Activated CD4-positive, alpha-beta T cell treated with anti-CD3 and anti-CD28 coated beads, Interleukin-2, amount 50 U/mL, for 1 hour (primary cell): ENCODE measurements at regions not wholly inside any gene's neighbourhood (a gene's known extent, or its start where the extent isn't known, plus 50 kb on each side); places are given as distances from the start of the nearest gene placed in this dataset.

Experiments
- DNase-seq: peaks from one replicate; pipeline ENCODE4 v3.0.0-alpha.2; 2020

DNA sequence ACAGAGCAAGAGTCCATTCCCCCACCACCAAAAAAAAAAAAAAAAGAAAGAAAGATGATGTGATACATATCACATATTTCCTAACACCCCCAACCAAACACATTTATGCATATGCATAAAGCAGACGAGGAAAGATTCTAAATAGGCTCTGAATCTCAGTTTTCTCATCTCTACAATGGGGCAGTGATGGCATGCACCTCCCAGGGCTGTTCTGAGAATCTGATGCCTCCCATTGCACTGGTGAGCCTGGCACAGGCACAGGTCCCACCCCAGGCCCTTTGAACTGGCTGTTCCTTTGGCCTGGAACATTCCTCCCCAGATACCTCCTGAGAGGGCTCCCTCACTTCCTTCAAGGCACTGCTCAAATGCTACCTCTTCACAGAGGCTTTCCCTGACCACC, 116.5 kb downstream of the C9orf50 start:
- no peak for DNase-seq

DNA sequence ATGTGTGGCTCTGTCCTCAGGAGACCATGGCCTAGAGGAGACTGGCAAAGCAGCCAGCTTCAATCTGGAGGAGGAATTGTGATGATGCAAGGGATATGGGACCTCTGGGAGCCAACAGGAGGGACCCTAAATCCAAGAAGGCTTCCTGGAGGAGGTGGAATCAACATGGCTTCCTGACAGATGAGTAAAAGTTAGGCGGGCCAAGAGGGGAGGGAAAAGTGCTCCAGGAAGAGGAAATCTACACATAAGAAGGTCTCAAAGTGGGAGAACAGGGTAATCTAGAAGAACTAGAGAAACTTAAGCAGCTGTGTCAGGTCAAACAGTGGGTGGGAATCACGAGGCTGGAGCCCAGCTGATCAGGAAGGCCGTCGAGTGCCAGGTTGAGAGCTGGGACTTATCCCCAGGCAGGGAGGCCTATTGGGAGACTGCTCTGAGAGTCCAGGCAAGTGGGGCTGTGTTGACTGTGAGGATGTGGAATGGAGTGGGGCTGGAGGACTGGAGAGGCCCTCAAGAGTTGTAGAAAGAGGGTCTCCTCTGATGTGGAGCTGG, 119.1 kb downstream of the C9orf50 start:
- no peak for DNase-seq

DNA sequence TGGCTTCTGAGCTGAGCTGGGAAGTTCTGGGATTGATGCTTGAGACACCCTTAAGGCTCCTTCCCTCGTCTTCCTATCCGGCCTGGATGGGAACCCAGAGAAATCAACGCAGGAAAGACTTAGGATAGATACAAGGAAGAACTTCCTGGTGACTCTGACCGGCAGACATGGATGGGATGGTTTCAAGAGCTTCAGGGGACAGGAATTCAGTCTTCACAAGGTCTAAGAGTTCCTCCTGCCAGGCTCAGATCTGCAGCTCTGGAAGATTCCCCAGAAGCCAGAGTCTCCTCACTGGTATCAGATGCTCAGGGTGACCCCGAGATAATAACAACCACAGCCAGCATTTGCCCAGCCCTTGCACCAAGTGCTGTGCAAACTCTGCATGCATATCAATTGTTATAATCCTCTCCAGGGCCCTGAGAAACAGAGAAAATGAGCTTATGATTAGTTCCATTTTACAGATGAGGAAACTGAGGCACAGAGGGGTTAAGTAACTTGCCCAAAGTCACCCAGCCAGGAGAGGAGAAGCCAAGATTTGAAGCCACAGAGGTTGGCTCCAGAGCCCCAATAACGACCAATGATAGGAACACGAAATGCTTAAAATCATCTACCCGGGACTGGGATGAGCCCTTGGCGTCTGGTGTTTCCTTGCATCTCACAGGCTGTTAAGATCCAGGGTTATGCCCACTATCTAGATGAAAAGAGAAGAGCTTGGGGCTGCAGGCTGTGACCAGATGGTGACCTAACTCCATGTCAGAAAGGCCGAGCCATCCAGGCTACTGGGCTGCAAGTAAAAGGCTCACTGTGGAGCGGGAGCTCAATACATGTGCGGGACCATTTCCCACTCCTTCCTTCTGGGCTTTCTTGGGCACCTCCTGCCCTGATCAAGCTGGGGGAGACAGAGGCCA, 119.8 kb downstream of the C9orf50 start:
- no peak for DNase-seq

DNA sequence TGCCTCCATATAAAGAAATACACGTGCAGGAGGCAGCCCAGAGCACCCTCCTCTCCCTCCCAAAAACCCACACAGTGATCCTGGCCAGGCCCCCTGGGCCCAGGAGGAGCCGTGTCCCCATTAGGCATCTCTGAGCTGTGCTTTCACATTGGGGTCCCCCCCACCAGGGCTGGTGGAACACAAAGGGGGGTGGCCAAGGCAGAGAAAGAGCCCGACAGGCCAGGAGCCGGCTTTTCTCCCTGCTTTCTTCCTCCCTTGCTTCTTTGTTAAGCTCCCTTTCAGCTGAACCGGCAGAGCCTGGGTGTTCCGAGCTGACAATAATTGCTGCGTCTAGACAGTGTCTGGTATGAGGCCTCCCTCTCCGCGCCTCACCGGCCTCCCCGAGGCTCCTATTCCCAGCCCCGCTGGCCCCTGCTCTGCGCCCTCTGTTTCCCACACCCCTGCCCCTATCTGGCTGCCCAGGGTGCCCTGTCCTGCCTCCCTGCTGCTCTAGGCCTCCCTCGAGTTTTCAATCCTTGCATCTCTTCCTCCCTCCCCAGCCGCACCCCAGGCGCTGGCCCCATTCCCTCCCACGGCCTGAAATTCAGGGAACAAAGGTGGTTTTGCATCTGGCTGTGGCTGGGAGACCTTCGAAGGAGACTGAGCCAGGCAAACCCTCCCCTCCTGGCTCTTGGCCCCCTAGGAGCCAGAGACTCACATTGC, 120.6 kb downstream of the C9orf50 start:
- DNase-seq: no peak

DNA sequence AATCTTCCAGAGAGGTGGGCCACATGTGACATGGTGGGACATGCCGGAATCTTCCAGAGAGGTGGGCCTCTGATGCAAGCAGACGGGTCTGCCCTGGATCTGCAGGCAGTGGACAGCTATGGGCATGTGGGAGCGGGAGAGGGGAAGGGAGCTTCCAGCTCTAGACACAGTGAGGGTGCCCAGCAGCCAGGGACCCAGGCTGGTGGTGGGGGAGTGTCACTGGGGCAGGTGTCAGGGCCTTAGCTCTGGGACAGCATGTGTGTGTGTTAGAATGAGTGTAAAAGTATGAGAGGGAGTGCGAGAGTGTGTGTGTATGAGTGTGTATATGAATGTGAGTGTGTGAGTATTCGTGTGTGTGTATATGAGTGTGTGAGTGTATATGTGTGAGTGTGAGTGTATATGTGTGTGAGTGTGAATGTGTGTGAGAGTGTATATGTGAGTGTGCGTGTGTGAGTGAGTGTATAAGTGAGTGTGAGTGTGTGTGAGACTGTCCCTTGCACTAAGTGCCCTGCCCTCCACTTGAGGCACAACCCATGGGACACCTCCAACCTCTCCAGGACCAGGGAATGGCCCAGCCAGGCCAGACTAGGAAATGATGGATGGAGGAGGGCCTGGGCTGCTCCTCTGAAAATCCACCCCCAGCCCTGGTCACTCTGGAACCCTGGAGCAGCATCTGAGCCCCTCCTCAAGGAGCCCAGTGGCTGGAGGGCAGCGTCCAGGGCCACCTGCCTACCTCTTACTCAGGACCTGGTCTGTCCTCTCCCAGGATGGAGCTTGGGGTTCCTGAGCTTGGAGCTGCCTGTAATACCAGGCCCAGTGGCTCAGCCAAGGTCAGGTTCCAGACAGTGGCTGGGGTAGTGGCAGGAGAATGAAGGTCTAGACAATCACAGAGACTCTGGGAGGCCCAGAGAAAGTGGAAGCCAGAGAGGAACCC, 122.2 kb downstream of the C9orf50 start:
- DNase-seq: no peak

DNA sequence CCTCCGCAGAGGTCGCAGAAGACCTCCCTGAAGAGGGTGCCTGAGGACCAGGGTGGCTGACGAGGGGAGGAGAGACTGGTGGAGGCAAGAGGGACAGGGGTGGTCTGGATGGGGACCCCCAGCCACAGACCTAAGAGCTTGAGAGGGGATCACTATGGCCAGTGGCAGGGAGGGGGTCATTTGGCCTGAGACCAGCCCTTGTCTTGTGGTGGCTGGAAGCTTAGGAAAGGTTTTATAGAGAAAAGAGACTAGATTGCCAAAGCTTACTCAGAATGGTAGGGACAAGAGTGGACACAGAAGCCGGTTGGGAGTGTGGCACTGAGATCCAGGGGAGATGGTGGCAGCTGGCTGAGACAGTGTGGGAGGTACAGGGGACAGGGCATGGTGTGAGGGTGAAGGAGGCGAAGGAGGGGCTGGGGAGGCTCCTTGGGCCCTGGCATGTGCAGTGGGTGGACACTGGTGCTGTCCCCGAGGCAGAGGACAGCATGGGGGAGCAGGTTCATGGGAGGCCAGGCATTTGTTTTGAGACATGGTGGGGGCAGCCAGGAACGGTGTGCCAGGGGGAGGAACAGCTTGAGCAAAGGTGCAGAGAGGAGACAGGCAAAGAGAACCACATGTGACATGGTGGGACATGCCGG, 123.0 kb downstream of the C9orf50 start:
- no peak for DNase-seq

DNA sequence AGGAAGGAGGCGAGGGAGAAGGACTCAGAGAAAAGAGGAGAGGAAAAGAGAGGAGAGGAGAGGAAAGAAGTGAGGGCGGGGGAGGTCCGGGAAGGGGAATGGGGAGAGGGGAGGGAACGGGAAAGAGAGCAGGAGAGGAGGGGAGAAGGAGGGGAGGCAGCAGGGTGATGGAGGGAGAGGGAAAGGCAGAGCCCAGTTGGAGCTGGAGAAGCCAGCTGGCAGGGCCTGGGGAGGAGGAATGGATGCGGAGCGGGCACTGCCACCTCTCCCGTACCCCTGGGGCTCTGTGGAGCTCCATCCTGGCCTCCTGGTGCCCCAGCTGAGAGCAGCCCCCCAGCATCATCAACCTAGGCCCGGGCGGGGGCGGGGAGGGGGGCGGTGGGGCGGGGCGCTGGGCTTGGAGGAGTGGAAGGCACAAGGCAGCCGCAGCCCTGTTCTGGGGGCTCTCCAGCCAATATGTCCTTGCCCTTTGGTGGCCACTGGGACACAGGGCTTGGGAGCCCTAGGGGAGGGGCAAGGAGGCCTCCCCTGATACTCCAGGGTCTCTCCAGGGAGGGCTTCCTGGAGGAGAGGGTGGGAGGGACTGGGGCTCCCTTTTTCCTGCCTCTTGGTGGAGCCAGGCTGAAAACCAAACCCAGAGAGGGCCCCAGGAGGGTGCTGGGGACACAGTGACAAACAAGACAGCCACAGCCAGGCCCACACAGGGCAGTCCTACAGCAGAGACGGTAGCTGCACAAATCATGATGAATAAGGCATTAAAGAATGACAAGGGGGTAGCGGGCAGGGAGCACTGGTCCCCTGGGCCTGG, 123.7 kb downstream of the C9orf50 start:
- no peak for DNase-seq

DNA sequence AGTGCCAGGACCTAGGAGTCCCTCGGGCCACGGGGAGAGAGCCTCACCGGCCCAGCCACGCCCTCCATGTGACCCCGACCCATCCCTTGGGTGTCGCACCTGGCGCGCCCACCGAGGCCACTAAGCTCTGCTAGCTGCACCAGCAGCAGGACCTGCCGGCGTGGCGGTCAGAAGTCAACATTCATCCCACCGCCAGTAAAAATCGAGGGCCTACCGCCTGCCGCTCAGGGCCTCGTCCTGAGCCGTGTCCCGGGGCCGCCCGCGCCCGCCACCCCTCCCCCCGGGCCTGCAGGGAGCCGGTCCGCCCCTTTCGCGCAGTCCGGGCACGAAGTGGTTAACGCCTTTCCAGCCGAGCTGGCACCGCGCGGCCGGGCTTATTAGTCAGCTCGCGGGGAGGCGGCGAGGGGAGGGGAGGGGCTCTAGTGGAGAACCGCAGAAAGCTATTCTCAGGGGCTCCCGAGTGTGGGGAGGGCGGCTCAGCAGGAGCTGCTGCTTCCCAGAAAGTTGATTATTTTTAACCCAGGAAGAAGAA, 124.4 kb downstream of the C9orf50 start:
- DNase-seq: peak; percentile 83

DNA sequence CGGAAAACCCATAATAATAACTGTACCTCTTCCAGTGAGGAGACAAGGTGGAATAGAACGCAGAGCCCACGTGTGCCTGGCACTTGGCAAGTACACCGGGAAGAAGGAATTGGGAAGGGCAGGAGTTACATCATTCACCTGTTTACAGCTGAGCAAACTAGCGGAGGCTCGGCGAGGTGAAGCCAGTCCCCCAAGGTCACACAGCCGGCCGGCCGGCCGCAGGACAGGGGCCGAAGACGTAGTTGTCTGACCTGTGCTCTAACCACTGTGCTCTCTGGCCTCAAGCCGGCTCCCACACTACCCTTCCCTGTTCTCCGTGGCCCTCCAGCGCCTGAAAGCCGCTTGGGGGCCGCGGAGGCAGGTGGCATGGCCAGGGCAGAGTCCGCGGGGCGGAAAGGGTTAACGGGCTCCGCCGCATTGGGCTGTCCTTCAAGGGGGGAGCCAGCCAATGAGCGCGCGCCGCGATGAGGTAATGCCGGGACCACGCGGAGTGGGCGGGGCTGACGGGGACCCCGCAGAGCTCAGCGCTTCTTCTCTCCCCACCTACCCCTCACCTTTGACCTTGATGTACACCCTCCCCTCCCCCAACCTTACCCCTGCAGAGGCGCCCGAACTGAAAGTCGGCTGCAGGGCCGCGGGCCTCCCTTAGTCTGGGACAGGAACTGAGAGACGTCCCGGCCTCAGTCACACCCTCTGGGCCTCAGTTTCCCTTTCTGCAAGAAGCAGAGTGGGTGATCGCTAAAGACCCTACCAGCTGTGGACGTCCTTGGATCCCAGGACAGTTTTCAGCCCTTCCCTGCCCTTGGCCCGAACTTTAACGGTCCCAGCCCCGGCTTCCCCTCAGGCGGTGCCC, 125.1 kb downstream of the C9orf50 start:
- peak; percentile 84 for DNase-seq

DNA sequence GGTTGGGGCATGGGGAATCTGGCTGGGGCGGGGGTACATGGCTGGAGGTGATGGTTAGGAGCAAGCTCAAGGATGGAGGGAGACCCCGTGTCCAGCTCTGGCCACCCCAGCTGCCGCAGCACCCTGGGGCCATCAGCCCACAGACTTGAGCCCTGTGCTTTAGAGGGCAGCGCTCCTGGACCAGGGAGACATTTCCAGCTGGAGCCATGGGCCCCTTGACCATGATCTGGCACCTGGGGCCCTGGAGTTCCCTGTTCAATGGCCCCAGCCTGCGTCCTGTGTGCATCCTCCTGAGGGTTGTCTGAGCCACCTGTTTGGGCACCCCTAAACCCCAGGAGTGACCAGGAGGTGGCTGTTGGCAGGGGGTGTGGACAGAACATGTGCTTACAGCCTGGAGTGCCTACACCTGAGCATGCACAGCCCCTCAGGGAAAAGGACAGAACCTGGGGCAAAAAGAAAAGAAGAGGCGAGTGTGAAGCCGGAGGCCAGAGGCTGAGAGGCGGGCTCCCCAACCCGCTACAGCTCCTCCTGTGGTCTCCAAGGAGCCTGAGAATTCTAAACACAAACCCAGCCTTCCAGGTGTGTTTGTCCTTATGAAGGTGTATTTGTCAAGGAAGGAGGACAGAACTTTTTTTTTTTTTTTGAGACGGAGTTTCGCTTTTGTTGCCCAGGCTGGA, 126.7 kb downstream of the C9orf50 start:
- DNase-seq: no peak

DNA sequence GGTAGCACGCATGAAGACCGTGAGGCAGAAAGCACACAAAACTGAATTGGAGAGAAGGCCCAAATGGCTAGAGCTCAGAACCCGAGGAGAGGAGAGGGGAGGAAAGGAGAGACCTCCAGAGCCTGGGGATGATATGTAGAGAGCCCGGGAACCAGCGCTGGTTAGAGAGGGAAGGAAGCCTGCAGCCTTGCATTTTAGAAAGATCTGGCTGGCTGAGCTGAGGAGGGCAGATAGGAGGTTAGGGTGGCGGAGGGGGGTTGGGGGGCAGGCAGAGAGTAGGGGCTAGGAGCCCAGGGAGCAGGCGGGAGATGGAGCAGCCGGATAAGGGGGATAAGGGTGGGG, 127.2 kb downstream of the C9orf50 start:
- DNase-seq: no peak

DNA sequence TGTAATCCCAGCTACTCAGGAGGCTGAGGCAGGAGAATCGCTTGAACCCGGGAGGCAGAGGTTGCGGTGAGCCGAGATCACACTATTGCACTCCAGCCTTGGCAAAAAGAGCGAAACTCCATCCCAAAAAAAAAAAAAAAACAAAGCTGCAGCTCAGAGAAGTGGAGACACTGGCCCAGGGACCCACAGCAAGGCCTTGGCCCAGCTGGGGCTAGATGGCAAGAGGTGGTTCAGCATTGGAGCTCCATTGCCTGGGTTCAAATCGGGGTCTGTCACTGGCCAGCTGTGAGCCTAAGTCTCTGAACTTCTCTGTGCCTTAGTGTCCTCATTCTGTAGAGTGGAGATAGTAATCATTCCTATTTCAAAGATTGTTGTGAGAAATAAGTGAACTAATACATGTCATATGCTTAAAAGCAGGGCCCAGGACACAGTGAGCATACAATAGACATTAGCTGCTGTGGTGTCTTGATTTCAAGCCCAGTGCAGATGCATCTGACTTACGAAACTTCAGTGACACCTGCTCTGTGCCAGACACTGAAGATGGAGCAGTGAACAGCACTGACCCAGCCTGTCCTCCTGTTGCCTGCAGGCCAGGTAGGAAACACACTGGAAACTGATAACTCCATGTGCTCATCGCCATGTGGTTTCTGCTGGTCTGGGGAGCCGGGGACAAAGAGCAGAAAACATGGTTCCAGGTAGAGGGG, 127.7 kb downstream of the C9orf50 start:
- DNase-seq: no peak

DNA sequence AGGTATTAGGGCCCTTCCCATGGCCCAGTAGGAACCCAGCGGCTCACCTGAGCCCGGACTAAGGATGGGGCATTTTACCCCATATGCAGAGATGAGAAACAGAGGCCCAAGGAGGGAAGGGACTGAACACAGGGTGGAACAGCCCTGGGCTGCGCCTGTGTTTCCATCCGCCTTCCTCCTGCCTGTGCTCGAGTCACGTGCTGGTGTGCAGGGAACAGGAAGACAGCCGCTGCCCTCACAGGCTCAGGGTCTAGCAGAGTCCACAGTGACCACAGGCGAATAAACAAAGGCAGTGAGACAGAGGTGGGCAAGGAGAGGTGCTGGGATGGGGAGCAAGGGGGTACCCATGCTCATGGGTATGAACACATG, 129.4 kb downstream of the C9orf50 start:
- DNase-seq: no peak

DNA sequence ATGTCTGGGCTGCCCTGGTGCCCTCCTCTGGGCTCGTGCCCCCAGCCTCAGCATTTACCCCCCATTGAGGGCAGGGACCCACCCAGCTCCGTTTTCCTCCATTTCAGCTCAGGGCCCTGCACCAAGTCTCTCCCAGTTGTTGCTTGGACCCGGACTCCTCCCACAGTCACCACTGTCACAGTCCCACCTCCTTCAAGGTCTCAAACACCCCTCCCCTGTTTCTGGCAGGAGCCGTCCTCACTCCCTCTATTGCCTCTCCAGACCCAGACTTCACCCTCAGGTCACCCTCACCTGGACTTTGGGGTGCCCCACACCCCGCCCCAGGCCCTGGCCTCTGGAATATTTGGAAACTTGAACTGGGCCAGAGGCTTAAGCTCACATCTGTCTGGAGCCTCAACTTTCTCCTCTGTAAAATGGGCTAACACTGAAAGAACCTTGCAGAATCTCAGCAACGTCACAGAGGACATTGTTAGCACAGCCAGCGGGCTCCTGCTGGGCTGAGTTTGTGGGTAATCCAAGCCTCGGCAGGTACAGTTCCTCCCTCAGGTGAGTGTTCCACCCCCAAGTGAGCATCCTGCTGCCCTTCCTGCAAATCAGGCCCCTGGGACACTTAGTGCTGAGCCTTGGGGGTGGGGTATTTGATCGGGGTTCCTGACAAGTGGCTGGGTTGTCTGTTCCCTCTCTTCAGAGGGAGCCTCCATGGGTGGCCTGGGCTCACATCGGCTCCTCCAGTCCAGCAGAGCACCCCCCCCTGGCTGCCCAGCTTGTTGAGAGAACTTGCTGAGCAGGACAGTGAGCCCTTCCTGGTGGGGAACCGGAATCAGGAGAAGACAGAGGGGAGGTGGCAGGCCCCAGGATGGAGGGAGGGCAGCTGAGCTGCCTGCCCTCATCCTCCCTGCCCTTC, 130.1 kb downstream of the C9orf50 start:
- no peak for DNase-seq

DNA sequence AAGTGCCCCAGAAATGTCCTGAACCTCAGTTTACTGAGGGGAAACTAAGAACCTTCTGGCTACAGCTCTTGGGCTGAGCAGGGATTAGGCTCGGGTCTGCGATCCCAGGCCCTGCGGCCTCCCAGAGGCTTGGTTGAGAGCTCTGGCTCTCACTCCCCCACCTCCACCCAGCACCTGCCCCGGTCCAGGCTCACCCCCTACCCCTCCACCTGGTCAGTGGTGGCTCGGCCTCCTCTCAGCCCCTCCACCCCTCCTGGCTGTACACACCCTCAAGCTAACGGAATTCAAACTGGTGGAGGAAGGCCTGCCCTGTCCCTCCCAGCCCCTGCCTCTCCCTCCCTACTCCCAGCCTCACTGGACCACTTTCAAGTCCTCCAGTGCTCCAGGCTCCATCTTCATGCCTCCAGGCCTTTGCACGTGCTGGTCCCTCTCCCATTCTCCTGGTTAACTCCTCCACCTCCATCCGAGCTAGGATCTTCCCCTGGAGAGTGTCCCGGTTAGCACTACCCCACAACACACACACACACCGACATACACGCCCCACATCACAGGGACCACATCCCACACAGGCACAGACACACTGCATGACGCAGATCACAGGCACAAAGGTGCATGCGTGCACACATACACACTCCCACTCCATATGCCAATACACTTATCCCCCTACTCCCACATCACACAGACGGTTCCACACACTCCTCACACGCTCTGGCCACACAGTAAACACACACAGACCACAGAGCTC, 130.9 kb downstream of the C9orf50 start:
- DNase-seq: peak; percentile 64

DNA sequence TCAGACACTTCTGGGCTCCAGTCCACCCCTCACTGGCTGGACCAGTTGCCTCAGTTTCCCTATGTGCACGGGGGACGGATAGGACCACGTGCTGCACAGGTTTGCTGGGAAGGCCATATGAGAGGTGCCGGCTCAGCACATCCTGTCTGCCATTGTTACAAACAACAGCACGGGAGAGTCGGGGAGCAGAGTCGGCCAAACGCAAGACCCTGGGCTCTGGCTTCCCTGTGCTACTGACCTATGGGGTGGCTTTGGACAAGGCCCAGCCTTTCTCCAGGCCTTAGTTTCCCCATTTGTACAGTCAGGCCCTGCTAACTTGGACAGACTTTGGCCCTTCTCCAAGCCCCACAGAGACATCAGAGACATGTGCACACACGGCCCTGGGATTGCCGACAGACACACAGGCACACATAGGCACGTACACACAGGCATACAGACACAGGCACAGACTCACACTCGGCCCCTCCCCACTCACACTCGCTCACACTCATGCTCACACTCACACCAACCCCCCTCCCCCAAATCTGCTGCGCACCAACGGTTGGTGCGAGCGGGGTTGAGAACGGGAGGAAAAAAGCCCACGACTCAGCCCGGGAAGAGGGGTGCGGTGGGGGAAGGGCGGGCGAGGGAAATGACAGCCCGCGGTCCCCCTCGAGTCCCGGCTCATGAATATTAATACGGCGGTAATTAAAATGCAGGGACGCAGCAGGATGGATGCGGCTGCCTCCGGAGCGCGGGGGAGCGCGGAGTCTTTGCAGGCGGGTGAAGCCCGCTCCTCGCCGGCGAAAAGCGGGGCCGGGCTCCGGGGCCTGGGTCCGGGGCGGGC, 133.0 kb downstream of the C9orf50 start:
- peak; percentile 64 for DNase-seq
